ENCODE measurements at regions not wholly inside any gene's neighbourhood (a gene's known extent, or its start where the extent isn't known, plus 50 kb on each side); places are given as distances from the start of the nearest gene placed in this dataset.

GRCh38 chr3:139738697-139739096, 60.9 kb upstream of the NMNAT3 start:
- Histone ChIP-seq H3K27me3 (ENCODE audit: control insufficient read depth in 3 of 3, insufficient read depth in 3 of 3, low read length in 3 of 3) (no peaks in the 10 kb centered on the region), H3K4me3 (ENCODE audit: low read length in 3 of 3) (no peak overlapping the region), H3K9me3 (ENCODE audit: control insufficient read depth in 3 of 3, low read length in 3 of 3) (no peaks in the 10 kb centered on the region), H3K27ac (ENCODE audit: low read depth, low read length) (no peak overlapping the region), H3K9ac (ENCODE audit: low read depth in 1 of 3, low read length in 3 of 3) (no peak overlapping the region), H3K36me3 (ENCODE audit: control insufficient read depth in 3 of 3, insufficient read depth in 3 of 3, low read length in 3 of 3) (no peaks in the 10 kb centered on the region), H3K4me1 (ENCODE audit: control insufficient read depth in 3 of 3, insufficient read depth in 3 of 3, low read length in 3 of 3) (peaks cover 2 to 9% (median 6%) of the 10 kb centered on the region in 3 donors)

GRCh38 chr3:139737682-139738361, 60.0 kb upstream of the NMNAT3 start:
- Histone ChIP-seq H3K9me3 (ENCODE audit: control insufficient read depth in 3 of 3, low read length in 3 of 3) (no peaks in the 10 kb centered on the region), H3K27me3 (ENCODE audit: control insufficient read depth in 3 of 3, insufficient read depth in 3 of 3, low read length in 3 of 3) (no peaks in the 10 kb centered on the region)

GRCh38 chr3:139735191-139735590, 57.4 kb upstream of the NMNAT3 start:
- H3K4me1 ChIP-seq (ENCODE audit: control insufficient read depth in 3 of 3, insufficient read depth in 3 of 3, low read length in 3 of 3), result peaks cover 2 to 9% (median 6%) of the 10 kb centered on the region in 3 donors
- no peaks in the 10 kb centered on the region for H3K36me3 ChIP-seq (ENCODE audit: control insufficient read depth in 3 of 3, insufficient read depth in 3 of 3, low read length in 3 of 3)
- no peak overlapping the region for H3K9ac ChIP-seq (ENCODE audit: low read depth in 1 of 3, low read length in 3 of 3)
- no peaks in the 10 kb centered on the region for H3K27me3 ChIP-seq (ENCODE audit: control insufficient read depth in 3 of 3, insufficient read depth in 3 of 3, low read length in 3 of 3)
- H3K27ac ChIP-seq (ENCODE audit: low read depth, low read length), result no peak overlapping the region
- no peaks in the 10 kb centered on the region for H3K9me3 ChIP-seq (ENCODE audit: control insufficient read depth in 3 of 3, low read length in 3 of 3)
- H3K4me3 ChIP-seq (ENCODE audit: low read length in 3 of 3), result no peak overlapping the region

More at GRCh38 chr3:139737682-139738361, 60.0 kb upstream of the NMNAT3 start:
- no peaks in the 10 kb centered on the region for H3K36me3 ChIP-seq (ENCODE audit: control insufficient read depth in 3 of 3, insufficient read depth in 3 of 3, low read length in 3 of 3)
- H3K27ac ChIP-seq (ENCODE audit: low read depth, low read length), result no peak overlapping the region
- H3K4me3 ChIP-seq (ENCODE audit: low read length in 3 of 3), result no peak overlapping the region
- peaks cover 2 to 9% (median 6%) of the 10 kb centered on the region in 3 donors for H3K4me1 ChIP-seq (ENCODE audit: control insufficient read depth in 3 of 3, insufficient read depth in 3 of 3, low read length in 3 of 3)
- no peak overlapping the region for H3K9ac ChIP-seq (ENCODE audit: low read depth in 1 of 3, low read length in 3 of 3)

- Histone ChIP-seq H3K27me3 (ENCODE audit: control insufficient read depth in 3 of 3, insufficient read depth in 3 of 3, low read length in 3 of 3) (no peaks in the 10 kb centered on the region), H3K4me1 (ENCODE audit: control insufficient read depth in 3 of 3, insufficient read depth in 3 of 3, low read length in 3 of 3) (peaks cover 2 to 5% (median 3%) of the 10 kb centered on the region in 3 donors), H3K9me3 (ENCODE audit: control insufficient read depth in 3 of 3, low read length in 3 of 3) (no peaks in the 10 kb centered on the region), H3K27ac (ENCODE audit: low read depth, low read length) (no peak overlapping the region), H3K9ac (ENCODE audit: low read depth in 1 of 3, low read length in 3 of 3) (no peak overlapping the region), H3K36me3 (ENCODE audit: control insufficient read depth in 3 of 3, insufficient read depth in 3 of 3, low read length in 3 of 3) (no peaks in the 10 kb centered on the region), H3K4me3 (ENCODE audit: low read length in 3 of 3) (no peak overlapping the region)
Measured at GRCh38 chr3:139732729-139733128, 55.0 kb upstream of the NMNAT3 start.

- H3K4me3 ChIP-seq (ENCODE audit: low read length in 3 of 3), result no peak overlapping the region
- no peak overlapping the region for H3K27ac ChIP-seq (ENCODE audit: low read depth, low read length)
- no peaks in the 10 kb centered on the region for H3K9me3 ChIP-seq (ENCODE audit: control insufficient read depth in 3 of 3, low read length in 3 of 3)
- no peak overlapping the region for H3K9ac ChIP-seq (ENCODE audit: low read depth in 1 of 3, low read length in 3 of 3)
- no peaks in the 10 kb centered on the region for H3K4me1 ChIP-seq (ENCODE audit: control insufficient read depth in 3 of 3, insufficient read depth in 3 of 3, low read length in 3 of 3)
- no peaks in the 10 kb centered on the region for H3K36me3 ChIP-seq (ENCODE audit: control insufficient read depth in 3 of 3, insufficient read depth in 3 of 3, low read length in 3 of 3)
- no peaks in the 10 kb centered on the region for H3K27me3 ChIP-seq (ENCODE audit: control insufficient read depth in 3 of 3, insufficient read depth in 3 of 3, low read length in 3 of 3)
Measured at GRCh38 chr3:139729300-139729699, 51.5 kb upstream of the NMNAT3 start.

- Histone ChIP-seq H3K9ac (ENCODE audit: low read depth in 1 of 3, low read length in 3 of 3) (no peak overlapping the region), H3K4me3 (ENCODE audit: low read length in 3 of 3) (no peak overlapping the region), H3K4me1 (ENCODE audit: control insufficient read depth in 3 of 3, insufficient read depth in 3 of 3, low read length in 3 of 3) (no peaks in the 10 kb centered on the region), H3K27me3 (ENCODE audit: control insufficient read depth in 3 of 3, insufficient read depth in 3 of 3, low read length in 3 of 3) (no peaks in the 10 kb centered on the region), H3K36me3 (ENCODE audit: control insufficient read depth in 3 of 3, insufficient read depth in 3 of 3, low read length in 3 of 3) (no peaks in the 10 kb centered on the region), H3K27ac (ENCODE audit: low read depth, low read length) (no peak overlapping the region), H3K9me3 (ENCODE audit: control insufficient read depth in 3 of 3, low read length in 3 of 3) (no peaks in the 10 kb centered on the region)
Measured at GRCh38 chr3:139728414-139728813, 50.6 kb upstream of the NMNAT3 start.

Data from skeletal muscle tissue (tissue), 3 donors.